ENCODE measurements at regions not wholly inside any gene's neighbourhood (a gene's known extent, or its start where the extent isn't known, plus 50 kb on each side); places are given as distances from the start of the nearest gene placed in this dataset.

GRCh38 chr2:193895226-193895625, 1700.5 kb upstream of the TMEFF2 start:
- no CpG with 5 or more reads among the region's 1 CpG for WGBS (ENCODE audit: extremely low coverage, insufficient coverage, insufficient read length)
- H3K18ac ChIP-seq (ENCODE audit: low read length): no peak overlapping the region
- H3K23ac ChIP-seq (ENCODE audit: low read length): no peak overlapping the region
- H3K4ac ChIP-seq (ENCODE audit: low read depth, low read length): no peak overlapping the region
- no peak overlapping the region for H4K91ac ChIP-seq (ENCODE audit: low read depth, low read length)
- no peak overlapping the region for H3K4me3 ChIP-seq (ENCODE audit: low read depth, low read length)
- H2BK5ac ChIP-seq (ENCODE audit: low read depth, low read length, poor library complexity): no peak overlapping the region
- no peak overlapping the region for H2BK120ac ChIP-seq (ENCODE audit: insufficient read depth, low read length, poor library complexity)
- H4K12ac ChIP-seq (ENCODE audit: low read depth, low read length): no peak overlapping the region
- no peaks in the 10 kb centered on the region for H3K4me1 ChIP-seq (ENCODE audit: control insufficient read depth in 1 of 2, insufficient read depth in 2 of 2, low read length in 2 of 2)
- H2BK12ac ChIP-seq (ENCODE audit: low read length): no peak overlapping the region
- no peaks in the 10 kb centered on the region for H3K36me3 ChIP-seq (ENCODE audit: control insufficient read depth in 1 of 2, insufficient read depth in 2 of 2, low read length in 2 of 2)
- no peaks in the 10 kb centered on the region for H3K27me3 ChIP-seq (ENCODE audit: insufficient read depth, low read length)
- H3K4me2 ChIP-seq (ENCODE audit: low read length): no peak overlapping the region
- no peak overlapping the region for H2AFZ ChIP-seq (ENCODE audit: insufficient read depth, low read length, poor library complexity)
- no peak overlapping the region for H3K14ac ChIP-seq (ENCODE audit: low read length)
- H2AK5ac ChIP-seq (ENCODE audit: low read length): no peak overlapping the region
- H3K9me3 ChIP-seq (ENCODE audit: insufficient read depth, low read depth, low read length): no peaks in the 10 kb centered on the region
- no peaks in the 10 kb centered on the region for H3K79me2 ChIP-seq (ENCODE audit: control insufficient read depth, insufficient read depth, low read length, poor library complexity)
- no peak for DNase-seq
- no peak overlapping the region for H3K9ac ChIP-seq (ENCODE audit: low read length)
- H4K8ac ChIP-seq (ENCODE audit: low read depth, low read length): no peak overlapping the region
- no peaks in the 10 kb centered on the region for H3K79me1 ChIP-seq (ENCODE audit: low read length)
- no peak overlapping the region for H3K27ac ChIP-seq (ENCODE audit: low read depth, low read length)

GRCh38 chr2:193894081-193894480, 1699.3 kb upstream of the TMEFF2 start:
- no peak overlapping the region for H2BK120ac ChIP-seq (ENCODE audit: insufficient read depth, low read length, poor library complexity)
- H3K14ac ChIP-seq (ENCODE audit: low read length): no peak overlapping the region
- no peak overlapping the region for H3K23ac ChIP-seq (ENCODE audit: low read length)
- H4K91ac ChIP-seq (ENCODE audit: low read depth, low read length): no peak overlapping the region
- no peaks in the 10 kb centered on the region for H3K4me1 ChIP-seq (ENCODE audit: control insufficient read depth in 1 of 2, insufficient read depth in 2 of 2, low read length in 2 of 2)
- no peak overlapping the region for H3K4ac ChIP-seq (ENCODE audit: low read depth, low read length)
- no peak overlapping the region for H3K27ac ChIP-seq (ENCODE audit: low read depth, low read length)
- H2AFZ ChIP-seq (ENCODE audit: insufficient read depth, low read length, poor library complexity): no peak overlapping the region
- no peak overlapping the region for H3K4me2 ChIP-seq (ENCODE audit: low read length)
- WGBS (ENCODE audit: extremely low coverage, insufficient coverage, insufficient read length): 100% methylated on average over 1 of the region's 1 CpG
- H3K18ac ChIP-seq (ENCODE audit: low read length): no peak overlapping the region
- H2BK12ac ChIP-seq (ENCODE audit: low read length): no peak overlapping the region
- H3K79me2 ChIP-seq (ENCODE audit: control insufficient read depth, insufficient read depth, low read length, poor library complexity): no peaks in the 10 kb centered on the region
- no peak overlapping the region for H3K9ac ChIP-seq (ENCODE audit: low read length)
- H3K27me3 ChIP-seq (ENCODE audit: insufficient read depth, low read length): no peaks in the 10 kb centered on the region
- H3K36me3 ChIP-seq (ENCODE audit: control insufficient read depth in 1 of 2, insufficient read depth in 2 of 2, low read length in 2 of 2): no peaks in the 10 kb centered on the region
- no peaks in the 10 kb centered on the region for H3K9me3 ChIP-seq (ENCODE audit: insufficient read depth, low read depth, low read length)
- no peak overlapping the region for H2BK5ac ChIP-seq (ENCODE audit: low read depth, low read length, poor library complexity)
- H3K4me3 ChIP-seq (ENCODE audit: low read depth, low read length): no peak overlapping the region
- no peak overlapping the region for H4K8ac ChIP-seq (ENCODE audit: low read depth, low read length)
- H4K12ac ChIP-seq (ENCODE audit: low read depth, low read length): no peak overlapping the region
- no peaks in the 10 kb centered on the region for H3K79me1 ChIP-seq (ENCODE audit: low read length)
- DNase-seq: no peak
- H2AK5ac ChIP-seq (ENCODE audit: low read length): no peak overlapping the region

GRCh38 chr2:193891023-193891422, 1696.3 kb upstream of the TMEFF2 start:
- no peak overlapping the region for H3K4ac ChIP-seq (ENCODE audit: low read depth, low read length)
- no peak for DNase-seq
- no peak overlapping the region for H2BK5ac ChIP-seq (ENCODE audit: low read depth, low read length, poor library complexity)
- H3K9ac ChIP-seq (ENCODE audit: low read length): no peak overlapping the region
- H3K79me2 ChIP-seq (ENCODE audit: control insufficient read depth, insufficient read depth, low read length, poor library complexity): no peaks in the 10 kb centered on the region
- H2AK5ac ChIP-seq (ENCODE audit: low read length): no peak overlapping the region
- H4K12ac ChIP-seq (ENCODE audit: low read depth, low read length): no peak overlapping the region
- H3K9me3 ChIP-seq (ENCODE audit: insufficient read depth, low read depth, low read length): no peaks in the 10 kb centered on the region
- no peak overlapping the region for H2BK120ac ChIP-seq (ENCODE audit: insufficient read depth, low read length, poor library complexity)
- H3K79me1 ChIP-seq (ENCODE audit: low read length): no peaks in the 10 kb centered on the region
- no peak overlapping the region for H3K18ac ChIP-seq (ENCODE audit: low read length)
- no peak overlapping the region for H4K8ac ChIP-seq (ENCODE audit: low read depth, low read length)
- no peak overlapping the region for H3K23ac ChIP-seq (ENCODE audit: low read length)
- no peaks in the 10 kb centered on the region for H3K4me1 ChIP-seq (ENCODE audit: control insufficient read depth in 1 of 2, insufficient read depth in 2 of 2, low read length in 2 of 2)
- no peak overlapping the region for H2BK12ac ChIP-seq (ENCODE audit: low read length)
- H3K4me2 ChIP-seq (ENCODE audit: low read length): no peak overlapping the region
- H3K14ac ChIP-seq (ENCODE audit: low read length): no peak overlapping the region
- no peak overlapping the region for H3K4me3 ChIP-seq (ENCODE audit: low read depth, low read length)
- H3K27me3 ChIP-seq (ENCODE audit: insufficient read depth, low read length): no peaks in the 10 kb centered on the region
- H3K36me3 ChIP-seq (ENCODE audit: control insufficient read depth in 1 of 2, insufficient read depth in 2 of 2, low read length in 2 of 2): no peaks in the 10 kb centered on the region
- H4K91ac ChIP-seq (ENCODE audit: low read depth, low read length): no peak overlapping the region
- WGBS (ENCODE audit: extremely low coverage, insufficient coverage, insufficient read length): no CpG with 5 or more reads among the region's 2 CpGs
- H3K27ac ChIP-seq (ENCODE audit: low read depth, low read length): no peak overlapping the region
- no peak overlapping the region for H2AFZ ChIP-seq (ENCODE audit: insufficient read depth, low read length, poor library complexity)

- DNase-seq: no peak
- Histone ChIP-seq H4K12ac (ENCODE audit: low read depth, low read length) (no peak overlapping the region), H3K27ac (ENCODE audit: low read depth, low read length) (no peak overlapping the region), H3K79me1 (ENCODE audit: low read length) (no peaks in the 10 kb centered on the region), H2BK12ac (ENCODE audit: low read length) (no peak overlapping the region), H3K4me1 (ENCODE audit: control insufficient read depth in 1 of 2, insufficient read depth in 2 of 2, low read length in 2 of 2) (no peaks in the 10 kb centered on the region), H3K36me3 (ENCODE audit: control insufficient read depth in 1 of 2, insufficient read depth in 2 of 2, low read length in 2 of 2) (no peaks in the 10 kb centered on the region), H3K4ac (ENCODE audit: low read depth, low read length) (no peak overlapping the region), H4K8ac (ENCODE audit: low read depth, low read length) (no peak overlapping the region), H3K23ac (ENCODE audit: low read length) (no peak overlapping the region), H3K18ac (ENCODE audit: low read length) (no peak overlapping the region), H3K9me3 (ENCODE audit: insufficient read depth, low read depth, low read length) (peaks cover 2% of the 10 kb centered on the region), H3K14ac (ENCODE audit: low read length) (no peak overlapping the region), H3K79me2 (ENCODE audit: control insufficient read depth, insufficient read depth, low read length, poor library complexity) (no peaks in the 10 kb centered on the region), H2AFZ (ENCODE audit: insufficient read depth, low read length, poor library complexity) (no peak overlapping the region), H3K27me3 (ENCODE audit: insufficient read depth, low read length) (no peaks in the 10 kb centered on the region), H4K91ac (ENCODE audit: low read depth, low read length) (no peak overlapping the region), H3K4me2 (ENCODE audit: low read length) (no peak overlapping the region), H2BK120ac (ENCODE audit: insufficient read depth, low read length, poor library complexity) (no peak overlapping the region), H2BK5ac (ENCODE audit: low read depth, low read length, poor library complexity) (no peak overlapping the region), H3K9ac (ENCODE audit: low read length) (no peak overlapping the region), H3K4me3 (ENCODE audit: low read depth, low read length) (no peak overlapping the region), H2AK5ac (ENCODE audit: low read length) (no peak overlapping the region)
- no CpG with 5 or more reads among the region's 1 CpG for WGBS (ENCODE audit: extremely low coverage, insufficient coverage, insufficient read length)
Measured at GRCh38 chr2:193885419-193885818, 1690.7 kb upstream of the TMEFF2 start.

Data from trophoblast cell (in vitro differentiated cells and primary cell).